Adipocyte (in vitro differentiated cells): ENCODE measurements at regions not wholly inside any gene's neighbourhood (a gene's known extent, or its start where the extent isn't known, plus 50 kb on each side); places are given as distances from the start of the nearest gene placed in this dataset.

ENCODE experiments used
- DNase-seq: peaks from one replicate; pipeline ENCODE4 v3.0.0-alpha.2; 2015; ENCODE audit warnings: low read depth
- H3K27me3 ChIP-seq: replicated peaks from 2 replicates; pipeline ENCODE4 v1.7.0; 2013; ENCODE audit warnings: mild to moderate bottlenecking, low read length, moderate library complexity; ENCODE audit not compliant: control insufficient read depth, insufficient read depth
- H3K36me3 ChIP-seq: 2 replicates; pipeline ENCODE4 v1.7.0; 2013; ENCODE audit warnings: low read length, mild to moderate bottlenecking, moderate library complexity; ENCODE audit not compliant: control insufficient read depth, insufficient read depth, severe bottlenecking
- H3K4me1 ChIP-seq: 2 replicates; pipeline ENCODE4 v1.7.0; 2013; ENCODE audit warnings: mild to moderate bottlenecking, low read length, moderate library complexity; ENCODE audit not compliant: control insufficient read depth, insufficient read depth
- H3K4me3 ChIP-seq: 2 replicates; pipeline ENCODE4 v1.7.0; 2013; ENCODE audit warnings: mild to moderate bottlenecking, low read length, moderate library complexity
- H3K9ac ChIP-seq: 2 replicates; pipeline ENCODE4 v1.7.0; 2013; ENCODE audit warnings: mild to moderate bottlenecking, low read length, moderate library complexity
- H3K9me3 ChIP-seq: 2 replicates; pipeline ENCODE4 v1.7.0; 2013; ENCODE audit warnings: mild to moderate bottlenecking, low read length, moderate library complexity; ENCODE audit not compliant: control insufficient read depth

- Histone ChIP-seq H3K9ac (no peak overlapping the region), H3K4me3 (no peak overlapping the region), H3K36me3 (no peaks in the 10 kb centered on the region), H3K4me1 (no peaks in the 10 kb centered on the region), H3K27me3 (no peaks in the 10 kb centered on the region), H3K9me3 (no peaks in the 10 kb centered on the region)
- peak; percentile 68 for DNase-seq
These were observed 155.5 kb downstream of the POLR2M start for GRCh38 chr15:57861815-57862586.

GRCh38 chr15:57862761-57863160 is 156.2 kb downstream of the POLR2M start:
- Histone ChIP-seq H3K4me1 (no peaks in the 10 kb centered on the region), H3K9ac (no peak overlapping the region), H3K36me3 (no peaks in the 10 kb centered on the region), H3K4me3 (no peak overlapping the region), H3K27me3 (peaks cover 6% of the 10 kb centered on the region), H3K9me3 (no peaks in the 10 kb centered on the region)
- DNase-seq: no peak

- Histone ChIP-seq H3K9ac (no peak overlapping the region), H3K9me3 (no peaks in the 10 kb centered on the region), H3K27me3 (peaks cover 6% of the 10 kb centered on the region), H3K4me3 (no peak overlapping the region), H3K4me1 (no peaks in the 10 kb centered on the region), H3K36me3 (no peaks in the 10 kb centered on the region)
- DNase-seq: peak; percentile 28
These were observed 158.8 kb downstream of the POLR2M start for GRCh38 chr15:57865294-57865693.

GRCh38 chr15:57866149-57866736 is 159.7 kb downstream of the POLR2M start:
- Histone ChIP-seq H3K4me1 (no peaks in the 10 kb centered on the region), H3K36me3 (no peaks in the 10 kb centered on the region), H3K9ac (no peak overlapping the region), H3K27me3 (peaks cover 6% of the 10 kb centered on the region), H3K4me3 (no peak overlapping the region), H3K9me3 (no peaks in the 10 kb centered on the region)
- peak; percentile 68 for DNase-seq

- Histone ChIP-seq H3K27me3 (peaks cover 6% of the 10 kb centered on the region), H3K4me3 (no peak overlapping the region), H3K9ac (no peak overlapping the region), H3K36me3 (no peaks in the 10 kb centered on the region), H3K9me3 (no peaks in the 10 kb centered on the region), H3K4me1 (no peaks in the 10 kb centered on the region)
- DNase-seq: no peak
These were observed 161.7 kb downstream of the POLR2M start for GRCh38 chr15:57867970-57868798.

- H3K9ac ChIP-seq: no peak overlapping the region
- H3K4me3 ChIP-seq: no peak overlapping the region
- peaks cover 8% of the 10 kb centered on the region for H3K9me3 ChIP-seq
- peaks cover 5% of the 10 kb centered on the region for H3K4me1 ChIP-seq
- H3K27me3 ChIP-seq: peaks cover 6% of the 10 kb centered on the region
- DNase-seq: no peak
- H3K36me3 ChIP-seq: no peaks in the 10 kb centered on the region
These were observed 164.2 kb downstream of the POLR2M start for GRCh38 chr15:57870667-57871066.

- H3K4me3 ChIP-seq: no peak overlapping the region
- no peaks in the 10 kb centered on the region for H3K36me3 ChIP-seq
- peaks cover 2% of the 10 kb centered on the region for H3K27me3 ChIP-seq
- DNase-seq: no peak
- H3K9ac ChIP-seq: no peak overlapping the region
- peaks cover 8% of the 10 kb centered on the region for H3K9me3 ChIP-seq
- H3K4me1 ChIP-seq: peaks cover 5% of the 10 kb centered on the region
These were observed 165.9 kb downstream of the POLR2M start for GRCh38 chr15:57872281-57873030.

- Histone ChIP-seq H3K4me3 (no peak overlapping the region), H3K36me3 (no peaks in the 10 kb centered on the region), H3K27me3 (no peaks in the 10 kb centered on the region), H3K9ac (no peak overlapping the region), H3K4me1 (peaks cover 5% of the 10 kb centered on the region), H3K9me3 (peaks cover 8% of the 10 kb centered on the region)
- DNase-seq: peak; percentile 54
These were observed 167.2 kb downstream of the POLR2M start for GRCh38 chr15:57873564-57874209.

GRCh38 chr15:57875347-57875746 is 168.8 kb downstream of the POLR2M start:
- H3K4me3 ChIP-seq: no peak overlapping the region
- H3K27me3 ChIP-seq: no peaks in the 10 kb centered on the region
- no peak for DNase-seq
- H3K9me3 ChIP-seq: peaks cover 8% of the 10 kb centered on the region
- H3K4me1 ChIP-seq: peaks cover 5% of the 10 kb centered on the region
- no peaks in the 10 kb centered on the region for H3K36me3 ChIP-seq
- no peak overlapping the region for H3K9ac ChIP-seq

GRCh38 chr15:57878573-57878972 is 172.1 kb downstream of the POLR2M start:
- no peak overlapping the region for H3K4me3 ChIP-seq

More at GRCh38 chr15:57878573-57878972, 172.1 kb downstream of the POLR2M start:
- Histone ChIP-seq H3K9ac (no peak overlapping the region), H3K4me1 (peaks cover 3% of the 10 kb centered on the region), H3K27me3 (peaks cover 14% of the 10 kb centered on the region), H3K9me3 (peaks cover 8% of the 10 kb centered on the region), H3K36me3 (no peaks in the 10 kb centered on the region)
- no peak for DNase-seq
